ENCODE measurements at regions not wholly inside any gene's neighbourhood (a gene's known extent, or its start where the extent isn't known, plus 50 kb on each side); places are given as distances from the start of the nearest gene placed in this dataset.

GRCh38 chr7:110262251-110262650, 828.7 kb upstream of the LRRN3 start:
- TF ChIP-seq CTCF (IDR thresholded peaks at IDR 0.05) (no peak), EZH2phosphoT487 (IDR thresholded peaks at IDR 0.05) (no peak)

All from neural progenitor cell (in vitro differentiated cells).